Cardiac muscle cell (in vitro differentiated cells and primary cell): ENCODE measurements at regions not wholly inside any gene's neighbourhood (a gene's known extent, or its start where the extent isn't known, plus 50 kb on each side); places are given as distances from the start of the nearest gene placed in this dataset.

ENCODE experiments used
- DNase-seq, 2 donors: peaks; one replicate each; pipeline versions ENCODE4 v3.0.0 to v3.0.0-alpha.2; 2010 to 2017; ENCODE audit warnings: low read depth in 1 of 2, low spot score in 1 of 2
- H3K27ac ChIP-seq: fragments of 200-600 bp; sonication (generic); 2 replicates; pipeline ENCODE4 v1.5.1; 2016
- H3K27me3 ChIP-seq: fragments of 200-600 bp; sonication (generic); 2 replicates; pipeline ENCODE4 v1.6.0; 2016; ENCODE audit warnings: control low read depth
- H3K36me3 ChIP-seq: fragments of 200-600 bp; sonication (generic); 2 replicates; pipeline ENCODE4 v1.5.1; 2016; ENCODE audit warnings: control low read depth
- H3K4me1 ChIP-seq: fragments of 200-600 bp; sonication (generic); 2 replicates; pipeline ENCODE4 v1.8.1; 2017; ENCODE audit warnings: low read depth, mild to moderate bottlenecking, mixed run types
- H3K4me3 ChIP-seq: fragments of 200-600 bp; sonication (generic); 2 replicates; pipeline ENCODE4 v1.5.1; 2016; ENCODE audit warnings: mild to moderate bottlenecking
- H3K9me3 ChIP-seq: fragments of 200-600 bp; sonication (generic); 2 replicates; pipeline ENCODE4 v1.5.1; 2017; ENCODE audit warnings: low read depth, mild to moderate bottlenecking, control low read depth
- TF ChIP-seq, protein P1 (sequence below): IDR thresholded peaks from 2 replicates; pipeline ENCODE4 v1.5.1; 2012; ENCODE audit warnings: low read depth, mild to moderate bottlenecking, low read length

DNA sequence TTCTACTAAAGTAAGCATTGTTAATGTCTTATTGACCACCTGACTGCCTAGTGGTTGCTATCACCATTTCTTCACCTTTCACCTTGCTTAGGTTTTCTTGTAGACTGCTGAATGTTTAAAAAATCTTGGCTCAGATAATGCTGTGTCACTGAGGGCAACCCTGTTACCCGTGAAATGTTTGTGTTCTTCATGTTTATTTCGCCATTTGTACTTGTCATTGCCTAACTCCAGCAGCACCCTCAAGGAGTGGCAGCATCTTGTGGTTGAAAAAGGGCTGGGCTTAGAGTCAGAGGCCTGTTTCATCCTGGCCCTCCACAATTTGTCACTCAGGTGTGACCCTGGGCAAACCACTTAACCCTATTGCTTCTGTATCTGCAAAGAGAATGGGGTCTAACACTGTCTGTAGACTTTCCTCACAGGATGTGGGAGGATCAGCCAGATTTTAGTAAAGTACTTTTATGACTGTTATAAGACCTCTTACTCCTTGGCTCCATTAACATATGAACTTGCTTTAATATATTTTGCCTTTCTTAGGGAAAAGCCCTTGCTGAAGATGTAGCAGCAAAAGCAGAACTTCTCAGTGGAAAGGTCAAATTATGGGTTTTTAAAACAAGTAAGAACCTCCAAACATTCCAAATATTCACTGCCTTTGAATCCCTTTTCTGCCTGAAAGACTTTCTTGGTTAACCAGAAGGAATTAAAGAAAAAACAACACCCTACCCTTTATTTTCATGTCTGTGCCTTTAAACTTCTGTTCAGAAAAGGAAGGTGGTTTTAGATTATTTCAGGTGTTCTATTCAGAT lies 154.5 kb upstream of the C11orf87 start:
- Histone ChIP-seq H3K27me3 (no peaks in the 10 kb centered on the region), H3K27ac (no peak overlapping the region), H3K36me3 (no peaks in the 10 kb centered on the region), H3K4me3 (no peak overlapping the region), H3K4me1 (no peaks in the 10 kb centered on the region), H3K9me3 (no peaks in the 10 kb centered on the region)
- TF ChIP-seq, protein P1, sequence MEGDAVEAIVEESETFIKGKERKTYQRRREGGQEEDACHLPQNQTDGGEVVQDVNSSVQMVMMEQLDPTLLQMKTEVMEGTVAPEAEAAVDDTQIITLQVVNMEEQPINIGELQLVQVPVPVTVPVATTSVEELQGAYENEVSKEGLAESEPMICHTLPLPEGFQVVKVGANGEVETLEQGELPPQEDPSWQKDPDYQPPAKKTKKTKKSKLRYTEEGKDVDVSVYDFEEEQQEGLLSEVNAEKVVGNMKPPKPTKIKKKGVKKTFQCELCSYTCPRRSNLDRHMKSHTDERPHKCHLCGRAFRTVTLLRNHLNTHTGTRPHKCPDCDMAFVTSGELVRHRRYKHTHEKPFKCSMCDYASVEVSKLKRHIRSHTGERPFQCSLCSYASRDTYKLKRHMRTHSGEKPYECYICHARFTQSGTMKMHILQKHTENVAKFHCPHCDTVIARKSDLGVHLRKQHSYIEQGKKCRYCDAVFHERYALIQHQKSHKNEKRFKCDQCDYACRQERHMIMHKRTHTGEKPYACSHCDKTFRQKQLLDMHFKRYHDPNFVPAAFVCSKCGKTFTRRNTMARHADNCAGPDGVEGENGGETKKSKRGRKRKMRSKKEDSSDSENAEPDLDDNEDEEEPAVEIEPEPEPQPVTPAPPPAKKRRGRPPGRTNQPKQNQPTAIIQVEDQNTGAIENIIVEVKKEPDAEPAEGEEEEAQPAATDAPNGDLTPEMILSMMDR: no peak
- DNase-seq: peak in 1 of 2 donors; percentile 6

GRCh38 chr11:109275931-109276330 lies 146.1 kb upstream of the C11orf87 start:
- Histone ChIP-seq H3K9me3 (no peaks in the 10 kb centered on the region), H3K4me1 (no peaks in the 10 kb centered on the region), H3K36me3 (no peaks in the 10 kb centered on the region), H3K27me3 (no peaks in the 10 kb centered on the region), H3K27ac (no peak overlapping the region), H3K4me3 (no peak overlapping the region)
- TF ChIP-seq, protein P1: no peak
- DNase-seq: no peak

DNA sequence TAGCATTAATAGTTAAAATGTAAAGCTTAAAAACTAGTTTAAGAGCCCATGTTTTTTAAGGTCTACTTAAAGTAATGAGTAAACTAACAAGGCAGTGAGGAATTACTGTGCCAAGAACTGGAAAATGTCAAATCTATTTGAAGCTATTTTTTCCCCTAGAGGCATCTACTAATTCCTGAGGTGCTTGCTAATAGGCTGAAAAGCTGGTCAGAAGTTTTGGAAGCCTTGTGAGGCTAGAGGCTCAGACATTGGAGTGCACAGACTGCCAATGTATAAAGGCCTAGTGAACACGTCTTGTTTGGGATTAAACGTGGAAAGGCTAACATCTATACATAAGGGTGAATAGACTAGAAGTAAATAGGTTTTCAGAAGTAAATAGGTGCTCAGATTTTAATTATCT lies 136.5 kb upstream of the C11orf87 start:
- Histone ChIP-seq H3K27me3 (no peaks in the 10 kb centered on the region), H3K9me3 (no peaks in the 10 kb centered on the region), H3K4me3 (no peak overlapping the region), H3K36me3 (no peaks in the 10 kb centered on the region), H3K27ac (no peak overlapping the region), H3K4me1 (no peaks in the 10 kb centered on the region)
- TF ChIP-seq, protein P1: no peak
- DNase-seq: no peak

GRCh38 chr11:109291553-109291952 lies 130.4 kb upstream of the C11orf87 start:
- TF ChIP-seq, protein P1: no peak
- Histone ChIP-seq H3K27me3 (no peaks in the 10 kb centered on the region), H3K9me3 (no peaks in the 10 kb centered on the region), H3K4me1 (no peaks in the 10 kb centered on the region), H3K4me3 (no peak overlapping the region), H3K27ac (no peak overlapping the region), H3K36me3 (no peaks in the 10 kb centered on the region)
- DNase-seq: no peak

GRCh38 chr11:109298865-109299264 lies 123.1 kb upstream of the C11orf87 start:
- no peak for DNase-seq
- no peak overlapping the region for H3K27ac ChIP-seq
- TF ChIP-seq, protein P1: no peak
- H3K4me3 ChIP-seq: no peak overlapping the region
- no peaks in the 10 kb centered on the region for H3K4me1 ChIP-seq
- no peaks in the 10 kb centered on the region for H3K9me3 ChIP-seq
- H3K36me3 ChIP-seq: no peaks in the 10 kb centered on the region
- H3K27me3 ChIP-seq: no peaks in the 10 kb centered on the region
